Stimulated activated CD4-positive, alpha-beta T cell treated with anti-CD3 and anti-CD28 coated beads, Interleukin-12 subunit alpha, Interleukin-12 subunit beta, amount 100 ng/mL, for 48 hours (primary cell): ENCODE measurements at regions not wholly inside any gene's neighbourhood (a gene's known extent, or its start where the extent isn't known, plus 50 kb on each side); places are given as distances from the start of the nearest gene placed in this dataset.
"Not testable (repeated sequence)": the region's sequence is repeated elsewhere in the genome, so short reads cannot be mapped to it uniquely, and the experiment has no call there.

Experiments
- DNase-seq, 3 donors: peaks; one replicate each; pipeline ENCODE4 v3.0.0-alpha.2; 2020; ENCODE audit warnings: low read depth in 2 of 3, low spot score in 1 of 3

DNA sequence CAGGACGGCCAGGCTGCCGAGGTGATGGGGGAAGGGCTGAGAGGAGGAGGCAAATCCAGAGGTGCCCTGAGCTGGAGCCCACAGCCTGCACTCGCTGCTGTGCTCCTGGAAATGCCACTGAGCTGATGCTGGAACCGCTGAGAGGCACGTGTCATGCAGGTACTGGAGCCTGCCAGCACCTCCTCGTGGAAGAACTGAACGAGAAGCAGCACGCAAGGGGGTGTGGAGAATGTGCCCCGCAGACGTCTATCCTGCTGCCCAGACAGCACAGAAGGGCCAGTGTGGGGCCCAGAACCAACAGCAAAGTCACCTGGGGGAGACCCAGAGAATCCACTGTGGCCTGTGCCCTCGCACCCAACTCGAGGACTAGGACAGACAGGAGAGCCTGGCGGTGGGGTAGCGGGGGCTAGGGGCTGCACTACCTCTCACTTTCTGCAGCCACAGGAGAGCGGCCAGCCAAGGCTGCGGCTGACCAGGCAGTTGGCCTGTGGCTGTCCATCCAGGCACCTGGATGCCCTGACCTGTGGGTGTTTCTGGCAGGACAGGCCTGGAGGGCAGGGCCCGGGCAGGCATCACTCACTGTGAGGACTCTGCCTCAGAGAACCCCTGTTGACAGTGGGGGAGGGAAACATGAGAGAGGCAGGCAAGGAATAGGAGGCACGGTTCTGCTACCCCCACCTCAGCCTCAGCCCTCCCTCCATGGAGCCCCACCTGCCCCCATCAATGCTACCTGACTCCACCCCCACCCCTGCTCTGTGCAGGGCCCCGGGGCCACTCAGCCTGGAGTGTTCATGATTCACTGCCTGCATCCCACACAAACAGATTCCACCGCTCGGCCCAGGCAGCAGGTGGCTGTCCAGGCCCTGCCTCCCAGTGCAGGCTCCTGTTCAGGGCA is 213.1 kb downstream of the TBC1D2B start:
- no peak for DNase-seq

DNA sequence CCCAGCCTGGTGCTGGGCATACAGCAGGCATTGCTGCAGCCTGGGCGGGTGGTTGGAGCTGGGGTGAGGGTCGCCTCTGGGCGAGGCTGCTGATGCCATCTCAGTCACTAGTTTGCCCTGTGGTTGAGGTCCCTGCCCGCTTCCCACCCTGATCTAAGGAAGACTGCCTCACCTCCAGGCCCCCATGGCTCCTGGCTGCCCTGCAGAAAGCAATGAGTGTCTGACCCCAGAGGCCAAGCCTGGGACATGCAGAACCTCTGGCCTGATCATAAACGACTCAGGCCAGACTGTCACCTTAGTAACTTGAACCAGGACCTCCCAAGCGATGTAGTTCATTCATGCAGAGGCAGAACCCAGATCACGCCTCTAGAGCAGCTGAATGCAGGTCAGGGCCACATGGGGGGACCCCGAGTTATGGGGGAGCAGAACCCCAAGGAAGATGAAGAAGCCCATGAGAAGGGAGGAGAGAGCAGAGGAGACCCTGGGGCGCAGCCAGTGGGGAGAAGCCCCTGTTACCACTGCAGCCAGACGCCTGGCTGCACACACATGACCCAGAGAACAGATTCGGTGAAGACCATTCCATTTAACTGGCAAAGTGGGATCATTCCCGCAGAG is 213.9 kb downstream of the TBC1D2B start:
- no peak for DNase-seq

DNA sequence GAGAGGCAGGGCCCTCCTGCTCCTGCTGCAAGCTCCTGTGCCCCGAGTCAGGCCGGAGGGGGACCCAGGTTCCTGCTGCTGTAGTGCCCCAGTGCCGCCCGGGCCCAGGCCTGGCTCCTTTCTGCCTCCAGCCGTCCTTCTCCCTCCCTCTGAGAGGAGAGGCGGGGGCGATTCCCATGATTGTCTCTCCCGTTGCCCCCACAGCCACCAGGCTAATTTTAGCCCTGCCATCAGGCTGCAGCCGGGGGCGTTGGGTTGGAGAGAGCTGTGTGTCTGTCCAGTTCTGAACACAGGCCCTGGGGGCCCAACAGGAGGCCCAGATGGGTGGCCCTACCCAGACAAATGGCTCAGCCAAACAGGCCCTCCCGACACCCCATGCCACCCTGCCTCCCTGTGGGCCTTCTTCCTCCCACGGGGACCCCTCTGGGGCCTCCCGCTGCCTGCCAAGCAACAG is 214.8 kb downstream of the TBC1D2B start:
- DNase-seq: no peak

DNA sequence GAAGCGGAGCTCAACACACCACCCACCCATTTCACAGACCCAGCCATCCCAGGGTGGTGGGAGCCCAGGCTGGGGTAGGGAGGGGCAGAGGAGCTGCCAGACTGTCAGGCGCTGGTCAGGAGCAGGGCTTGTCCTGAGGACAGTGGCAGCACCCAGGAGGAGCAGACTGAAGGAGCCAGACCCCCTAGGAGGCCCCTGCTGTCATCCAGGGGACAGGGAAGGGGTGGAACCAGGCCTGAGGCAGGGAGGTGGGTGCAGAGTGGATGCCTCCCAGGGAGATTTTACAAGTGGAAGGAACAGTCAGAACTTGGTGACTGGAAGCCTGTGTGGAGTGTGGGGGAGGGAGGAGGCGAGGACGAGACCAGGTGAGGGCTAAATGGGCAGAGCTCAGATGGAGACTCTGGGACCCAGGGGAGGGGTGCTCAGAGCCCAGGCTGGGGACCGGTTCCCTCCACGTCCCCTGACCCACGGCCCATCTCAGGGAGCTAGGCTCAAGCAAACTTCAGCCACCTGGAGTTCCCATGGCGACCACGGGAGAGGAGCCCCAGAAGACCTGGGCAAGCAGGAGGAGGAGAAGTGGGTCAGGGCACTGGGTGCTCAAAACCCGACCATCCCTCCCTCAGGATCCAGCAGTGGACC is 215.4 kb downstream of the TBC1D2B start:
- DNase-seq: not testable (repeated sequence)

DNA sequence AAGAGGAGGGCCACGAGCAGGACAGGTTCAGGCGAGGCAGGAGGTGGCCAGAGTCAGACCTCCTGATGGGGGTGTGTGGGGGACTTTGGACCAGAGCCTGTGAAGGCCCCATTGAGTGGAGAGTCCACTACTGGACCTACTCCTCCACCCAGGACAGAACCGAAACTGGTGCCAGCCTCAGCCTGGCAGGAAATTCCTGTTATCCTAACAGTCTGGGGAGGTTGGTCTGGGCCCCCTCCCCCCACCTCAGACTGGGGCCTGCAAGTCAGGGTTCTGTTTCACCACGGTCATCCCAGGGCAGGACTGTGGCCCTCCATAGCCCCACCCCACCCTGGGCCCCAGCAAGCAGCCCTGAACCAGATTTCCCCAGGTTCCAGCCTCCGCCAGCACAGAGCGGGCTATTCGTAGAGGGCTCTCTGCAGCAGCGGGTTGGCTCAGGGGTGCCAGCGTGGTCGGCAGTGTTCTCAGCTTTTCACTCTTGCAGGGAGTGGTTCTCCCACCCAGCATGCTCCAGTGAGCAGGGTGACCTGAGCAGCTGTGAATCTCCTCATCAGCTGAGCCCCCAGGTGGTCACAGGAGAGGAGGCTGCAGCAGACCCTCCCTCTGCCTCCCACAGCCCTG is 217.3 kb downstream of the TBC1D2B start:
- DNase-seq: no peak

DNA sequence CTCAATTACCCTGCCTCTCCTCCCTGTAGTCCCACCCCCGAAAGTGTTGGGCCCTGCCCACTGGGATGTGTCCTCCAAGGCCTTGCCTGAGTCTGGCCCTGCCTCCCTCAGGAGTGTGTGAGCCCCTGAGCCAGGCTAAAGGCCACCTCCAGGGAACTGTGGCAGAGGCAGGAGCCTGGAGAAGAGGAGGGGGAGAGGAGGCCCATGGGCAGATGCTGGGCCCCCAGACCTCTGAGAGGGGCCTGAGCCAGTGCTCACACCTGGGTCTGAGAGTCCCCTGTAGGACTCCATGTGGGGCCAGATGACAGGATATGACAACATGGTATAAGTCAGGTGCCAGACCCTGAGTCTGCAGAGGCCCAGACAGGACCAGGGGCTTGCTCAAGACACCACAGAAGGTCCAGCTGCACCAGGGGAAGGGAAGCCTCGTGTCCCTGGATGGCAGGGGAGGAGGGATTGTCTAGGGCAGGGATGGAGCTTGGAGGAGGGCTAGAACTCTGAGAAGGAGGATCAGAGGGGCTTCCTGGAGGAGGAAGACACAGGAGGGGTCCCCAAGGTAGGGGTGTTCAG is 217.9 kb downstream of the TBC1D2B start:
- DNase-seq: no peak

DNA sequence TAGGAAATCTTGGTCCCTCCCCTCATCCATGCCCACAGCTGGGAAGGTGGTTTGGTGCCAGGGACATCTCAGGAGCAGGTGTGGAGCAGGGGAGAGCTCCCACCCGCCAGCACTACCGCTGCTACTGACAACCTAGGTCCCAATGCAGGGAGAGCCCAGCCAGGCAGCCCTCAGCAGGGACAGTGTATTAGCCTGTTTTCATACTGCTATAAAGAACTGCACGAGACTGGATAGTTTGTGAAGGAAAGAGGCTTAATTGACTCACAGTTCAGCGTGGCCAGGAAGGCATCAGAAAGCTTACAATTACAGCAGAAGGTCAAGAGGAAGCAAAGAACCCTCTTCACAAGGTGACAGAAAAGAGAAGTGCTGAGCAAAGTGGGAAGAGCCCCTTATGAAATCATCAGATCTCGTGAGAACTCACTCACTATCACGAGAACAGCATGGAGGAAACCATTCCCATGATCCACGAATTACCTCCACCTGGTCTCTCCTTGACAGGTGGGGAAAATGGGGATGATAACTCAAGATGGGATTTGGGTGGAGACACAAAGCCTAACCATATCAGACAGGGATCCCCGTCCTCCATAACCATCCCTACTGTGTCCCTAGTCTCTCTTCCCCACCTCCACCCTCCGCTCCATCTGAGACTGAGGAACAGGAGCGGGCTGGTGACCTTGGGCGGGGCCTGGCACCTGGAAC is 218.6 kb downstream of the TBC1D2B start:
- no peak for DNase-seq

DNA sequence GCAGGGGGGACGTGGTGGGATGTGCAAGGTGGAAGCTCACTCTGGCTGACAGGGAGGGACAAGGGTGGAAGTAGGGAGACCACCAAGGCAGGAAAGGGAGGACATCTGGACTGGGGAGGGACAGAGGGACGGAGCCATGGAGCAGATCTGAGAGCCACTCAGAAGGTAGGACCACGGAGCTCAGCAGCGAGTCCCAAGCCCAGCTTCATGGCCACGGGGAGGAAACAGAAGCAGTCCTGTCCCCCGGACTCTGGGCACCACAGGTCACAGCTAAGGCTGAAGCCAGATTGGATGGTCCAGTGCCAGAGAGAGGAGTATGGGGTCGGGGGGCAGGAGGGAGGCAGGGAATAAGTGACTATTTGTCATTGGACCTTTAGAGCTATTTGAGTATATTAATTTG is 220.1 kb downstream of the TBC1D2B start:
- DNase-seq: no peak

DNA sequence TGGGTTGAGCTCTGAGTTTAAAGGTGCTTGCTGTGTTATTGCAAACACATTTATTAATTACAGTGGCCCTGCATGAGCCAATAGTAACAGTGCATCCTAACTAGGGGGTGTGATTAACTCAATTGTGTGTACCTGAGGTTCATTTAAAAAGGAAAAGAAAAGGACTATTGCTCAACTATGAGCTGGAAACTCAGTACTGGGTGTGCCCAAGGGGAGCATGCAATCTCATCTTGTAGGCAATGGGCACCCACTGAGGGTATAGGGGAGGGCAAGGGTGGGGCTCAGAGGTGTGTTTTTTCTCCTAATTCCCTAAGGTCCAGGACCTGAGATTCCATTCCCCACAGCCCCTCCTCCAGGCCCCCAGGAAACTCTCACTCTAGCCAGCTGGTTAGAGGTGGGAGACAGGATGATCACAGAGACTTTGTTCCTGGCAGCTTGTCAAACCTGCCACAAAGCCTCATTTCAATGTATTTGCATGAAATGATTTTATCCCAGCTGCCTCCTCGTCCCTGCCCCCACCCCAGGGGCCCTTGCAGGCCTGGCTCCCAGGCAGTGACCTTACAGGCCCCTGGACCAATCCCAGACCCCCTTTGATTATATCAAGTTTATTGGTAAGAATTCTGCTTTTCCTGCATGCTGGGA is 220.7 kb downstream of the TBC1D2B start:
- DNase-seq: no peak

DNA sequence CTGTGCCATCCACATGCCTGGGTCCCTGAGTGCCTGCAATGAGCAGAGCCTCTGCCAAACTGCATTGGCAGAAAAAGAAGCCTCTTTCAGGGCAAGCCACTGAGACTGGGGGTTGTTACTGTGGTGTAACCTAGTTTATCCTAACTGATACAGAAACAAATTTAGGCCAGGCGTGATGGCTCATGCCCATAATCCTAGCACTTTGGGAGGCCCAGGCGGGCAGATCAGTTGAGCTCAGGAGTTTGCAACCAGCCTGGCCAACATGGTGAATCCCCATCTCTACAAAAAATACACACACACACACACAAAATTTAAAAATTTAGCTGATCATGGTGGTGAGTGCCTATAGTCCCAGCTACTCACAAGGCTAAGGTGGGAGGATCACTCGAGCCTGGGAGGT is 221.6 kb downstream of the TBC1D2B start:
- no peak for DNase-seq

DNA sequence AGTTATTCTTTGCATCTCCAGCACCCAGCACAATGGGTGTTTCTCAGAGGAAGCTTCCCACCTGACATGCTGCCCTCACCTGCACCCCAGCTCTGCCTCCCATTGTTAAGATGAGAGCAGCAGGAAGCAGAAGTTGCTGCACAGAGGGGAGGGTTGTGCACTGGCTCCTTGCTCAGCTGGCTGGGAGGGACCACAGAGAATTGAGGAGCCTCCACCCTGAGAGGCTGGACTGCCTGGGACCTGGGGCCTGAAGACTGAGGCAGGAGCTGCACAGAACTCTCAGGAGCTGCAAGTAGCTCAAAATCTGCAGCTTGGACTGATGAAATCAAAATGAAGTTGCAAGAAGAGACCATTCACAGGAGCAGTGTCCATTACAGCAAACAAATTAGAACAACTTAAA is 222.3 kb upstream of the LINGO1 start:
- DNase-seq: no peak

DNA sequence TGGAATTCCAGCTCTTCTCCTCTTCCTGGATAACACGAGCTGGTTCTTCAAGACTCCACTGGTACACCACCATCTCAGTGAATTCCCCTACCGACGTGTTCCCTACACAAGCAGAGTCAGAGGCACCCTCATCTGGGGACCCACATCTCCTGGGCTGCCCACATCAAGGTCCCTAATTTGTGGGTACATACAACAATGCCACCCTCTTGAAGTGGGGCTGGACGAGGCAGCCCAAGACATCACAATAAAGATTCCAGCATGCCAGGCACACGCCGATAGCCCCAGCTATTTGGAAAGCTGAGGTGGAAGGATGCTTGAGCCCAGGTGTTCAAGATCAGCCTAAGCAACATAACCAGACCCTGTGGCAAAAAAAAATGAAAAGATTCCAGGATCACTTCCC is 221.2 kb upstream of the LINGO1 start:
- no peak for DNase-seq

DNA sequence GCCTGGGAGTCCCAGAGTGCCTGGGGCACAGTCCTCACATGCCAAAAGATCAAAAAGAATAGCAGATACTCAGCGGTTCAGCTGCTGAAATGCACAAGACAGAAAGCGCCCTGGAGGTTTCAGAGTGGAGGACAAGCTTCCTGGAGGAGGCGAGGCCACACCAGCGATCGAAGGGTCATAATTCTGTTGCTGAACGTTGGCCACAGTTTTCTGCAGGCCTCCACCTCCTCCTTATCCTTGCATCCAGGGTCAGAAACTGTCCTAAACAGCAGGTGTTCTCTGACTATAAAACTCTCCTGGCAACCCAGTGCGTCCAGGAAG is 220.3 kb upstream of the LINGO1 start:
- DNase-seq: no peak

DNA sequence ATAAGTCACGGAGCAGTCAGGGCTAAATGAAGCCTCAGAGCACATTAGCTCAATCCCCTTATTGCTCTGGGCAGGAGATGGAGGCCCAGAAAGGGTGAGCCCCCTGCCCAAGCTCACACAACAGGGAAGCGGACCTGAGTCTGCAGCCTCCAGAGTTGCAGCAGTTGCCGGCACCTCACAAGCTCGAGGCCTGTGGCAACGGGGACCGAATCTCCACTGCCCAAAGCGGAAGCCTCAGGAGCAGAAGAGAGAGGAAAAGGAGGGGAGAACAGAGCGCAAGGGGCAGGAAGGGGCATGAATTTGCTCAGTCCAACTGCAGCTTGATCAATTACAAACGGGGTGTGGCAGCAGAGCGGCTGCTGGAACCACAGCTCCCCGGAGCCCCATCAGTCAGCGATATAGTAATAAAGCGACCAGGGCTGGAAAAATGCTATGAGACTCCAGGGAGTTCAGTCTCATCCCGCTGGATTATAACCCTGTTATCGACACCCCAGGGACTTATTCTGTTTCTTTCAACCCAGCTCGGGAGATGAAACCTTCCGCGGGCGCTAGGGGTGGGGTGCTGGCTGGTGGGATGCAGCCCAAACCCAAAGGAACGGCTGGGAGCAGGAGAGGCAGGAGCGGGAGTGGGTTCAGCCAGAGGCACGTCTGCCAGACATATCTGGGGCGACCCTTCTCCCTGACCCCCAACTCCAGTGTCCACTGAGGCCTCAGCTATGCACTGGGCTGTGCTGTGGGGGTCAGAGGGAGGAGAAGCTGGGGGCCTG is 219.7 kb upstream of the LINGO1 start:
- no peak for DNase-seq

DNA sequence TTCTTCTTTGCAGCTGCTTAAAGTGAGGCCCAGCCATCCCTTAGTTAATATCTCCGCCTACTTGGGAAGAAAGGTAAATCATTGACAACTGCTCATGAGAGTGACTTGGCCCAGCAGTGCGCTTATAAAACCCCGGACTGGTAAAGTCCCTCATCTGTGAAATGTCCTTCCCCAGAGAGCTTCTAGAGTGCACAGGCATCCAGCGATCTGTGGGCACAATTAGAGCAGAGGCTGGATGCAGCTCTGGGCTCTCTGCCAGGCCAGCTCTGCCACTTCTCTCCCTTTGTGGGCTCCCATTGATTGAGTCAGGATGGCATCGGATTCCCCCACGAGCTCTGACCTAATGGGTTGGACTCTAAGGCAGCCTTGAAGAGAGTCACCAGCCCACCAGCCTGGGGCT is 219.0 kb upstream of the LINGO1 start:
- no peak for DNase-seq

DNA sequence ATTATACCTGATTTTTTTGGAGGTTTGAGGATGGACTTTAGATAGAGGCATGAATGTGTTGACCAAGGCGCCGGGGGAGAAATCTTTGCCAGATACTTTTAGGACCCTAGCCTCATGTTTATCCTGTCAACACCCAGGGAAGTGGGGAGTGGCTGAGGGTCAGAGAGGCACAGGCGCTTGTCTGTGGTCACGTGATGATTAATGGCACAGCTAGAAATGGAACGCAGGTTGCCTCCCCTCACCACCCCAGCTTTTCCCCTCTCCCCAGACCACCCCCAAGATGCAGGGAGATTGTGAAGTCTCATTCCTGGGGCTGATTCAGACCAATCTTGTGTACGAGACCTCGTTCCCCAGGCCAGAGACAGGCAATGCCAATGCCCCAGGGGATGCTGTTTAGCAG is 218.4 kb upstream of the LINGO1 start:
- DNase-seq: no peak

DNA sequence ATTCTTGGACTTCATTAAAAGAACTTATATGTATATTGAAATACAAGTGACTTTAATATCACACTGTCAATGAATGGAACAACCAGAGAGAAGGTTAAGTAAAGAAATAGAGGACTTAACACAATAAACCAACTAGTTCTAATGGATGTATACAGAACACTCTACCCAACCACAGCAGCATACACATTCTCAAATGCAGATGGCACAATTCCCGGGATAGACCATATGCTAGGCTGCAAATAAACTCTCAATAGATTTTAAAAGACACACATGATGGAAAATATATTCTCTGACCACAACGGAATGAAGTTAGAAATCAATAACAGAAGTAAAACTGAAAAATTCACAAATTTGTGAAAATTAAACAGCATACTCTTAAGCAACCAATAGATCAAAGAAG is 214.3 kb upstream of the LINGO1 start:
- no peak for DNase-seq

DNA sequence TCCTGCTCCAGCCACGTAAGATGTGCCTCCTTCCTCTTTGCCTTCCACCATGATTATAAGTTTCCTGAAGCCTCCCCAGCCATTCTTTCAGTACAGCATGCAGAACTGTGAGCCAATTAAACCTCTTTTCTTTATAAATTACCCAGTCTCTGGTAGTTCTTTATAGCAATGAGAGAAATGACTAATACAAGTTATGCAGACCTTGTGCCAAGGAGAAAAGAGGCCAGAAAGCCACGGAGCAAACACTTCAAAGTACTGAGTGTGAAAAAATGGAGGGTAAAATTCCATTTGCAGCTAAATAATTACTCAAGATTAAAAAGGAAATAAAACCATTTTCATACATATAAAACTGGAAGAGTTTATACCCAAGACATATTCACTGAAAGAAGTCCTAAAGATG is 213.6 kb upstream of the LINGO1 start:
- no peak for DNase-seq

DNA sequence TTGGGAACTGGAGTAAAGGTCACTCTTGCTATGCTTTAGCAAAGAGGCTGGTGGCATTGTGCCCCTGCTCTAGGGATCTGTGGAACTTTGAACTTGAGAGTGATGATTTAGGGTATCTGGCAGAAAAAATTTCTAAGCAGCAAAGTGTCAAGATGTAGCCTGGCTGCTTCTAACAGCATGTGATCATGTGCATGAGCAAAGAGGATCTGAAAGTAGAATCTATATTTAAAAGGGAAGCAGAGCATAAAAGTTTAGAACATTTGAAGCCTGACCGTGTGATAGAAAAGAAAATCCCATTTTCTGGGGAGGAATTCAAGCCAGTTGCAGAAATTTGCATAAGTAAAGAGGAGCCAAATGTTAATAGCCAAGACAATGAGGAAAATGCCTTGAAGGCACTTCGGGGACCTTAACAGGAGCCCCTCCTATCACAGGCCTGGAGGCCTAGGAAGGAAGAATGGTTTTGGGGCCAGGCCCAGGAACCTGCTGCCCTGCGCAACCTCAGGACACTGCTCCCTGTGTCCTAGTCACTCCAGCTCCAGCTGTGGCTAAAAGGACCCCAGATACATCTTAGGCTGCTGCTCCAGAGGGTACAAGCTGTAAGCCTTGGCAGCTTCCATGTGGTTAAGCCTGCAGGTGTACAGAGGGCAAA is 212.2 kb upstream of the LINGO1 start:
- DNase-seq: no peak
